T follicular helper cell (primary cell): ENCODE measurements at regions not wholly inside any gene's neighbourhood (a gene's known extent, or its start where the extent isn't known, plus 50 kb on each side); places are given as distances from the start of the nearest gene placed in this dataset.
"Not testable (repeated sequence)": the region's sequence is repeated elsewhere in the genome, so short reads cannot be mapped to it uniquely, and the experiment has no call there.

ENCODE experiments used
- DNase-seq: peaks from one replicate; pipeline ENCODE4 v3.0.0-alpha.2; 2020; ENCODE audit warnings: low read depth

DNA sequence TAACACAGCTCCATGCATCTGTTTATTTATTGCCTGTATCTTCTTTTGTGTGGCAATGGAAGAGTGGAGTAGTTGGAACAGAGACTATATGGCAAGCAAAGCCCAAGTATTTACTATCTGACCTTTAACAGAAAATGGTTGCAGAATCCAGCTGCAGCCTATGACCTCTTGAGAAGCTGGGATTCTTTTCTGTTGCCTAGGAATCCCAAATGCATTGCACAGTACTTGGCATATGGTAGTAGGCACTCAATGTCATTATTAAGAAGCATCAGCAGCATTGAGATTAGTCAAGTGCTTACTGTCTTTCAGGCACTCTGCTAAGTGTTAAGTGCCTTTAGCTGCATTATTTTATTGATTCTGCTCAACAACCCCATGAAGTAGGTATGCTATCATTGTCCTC lies 331.6 kb downstream of the CCDC85A start:
- DNase-seq: no peak

DNA sequence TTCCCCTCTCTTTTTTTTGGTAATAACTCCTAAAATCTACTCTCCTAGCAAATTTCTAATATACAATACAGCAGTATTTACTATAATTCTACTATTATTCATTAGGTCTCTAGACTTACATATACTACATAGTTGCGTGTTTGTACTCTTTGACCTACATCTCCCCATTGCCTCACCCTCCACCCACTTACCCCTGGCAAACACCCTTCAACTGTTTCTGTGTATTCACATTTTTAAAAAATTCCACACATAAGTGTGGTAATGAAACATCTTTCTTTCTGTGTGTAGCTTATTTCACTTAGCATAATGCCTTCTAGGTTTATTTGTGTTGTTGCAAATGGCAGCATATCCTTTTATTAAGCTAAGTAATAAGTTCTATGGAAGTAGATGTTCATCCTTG lies 336.0 kb downstream of the CCDC85A start:
- DNase-seq: no peak

GRCh38 chr2:56522605-56523089 lies 338.9 kb downstream of the CCDC85A start:
- DNase-seq: no peak

DNA sequence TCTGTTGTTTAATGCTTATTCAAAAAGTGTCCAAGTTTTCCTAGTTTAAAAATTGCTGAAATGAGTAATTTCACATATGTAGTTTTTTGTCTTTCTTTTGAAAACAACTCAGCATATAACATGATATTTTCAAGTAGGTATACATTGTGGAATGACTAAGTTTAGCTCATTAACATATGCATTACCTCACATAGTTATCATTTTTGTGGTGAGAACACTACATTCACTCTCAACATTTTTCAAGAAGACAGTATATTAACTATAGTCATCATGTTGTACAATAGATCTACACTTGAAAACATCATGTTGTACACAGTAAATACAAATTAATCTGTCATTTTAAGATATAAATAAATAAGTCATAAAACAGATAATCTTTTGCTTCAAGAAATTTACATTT lies 340.0 kb downstream of the CCDC85A start:
- DNase-seq: no peak

DNA sequence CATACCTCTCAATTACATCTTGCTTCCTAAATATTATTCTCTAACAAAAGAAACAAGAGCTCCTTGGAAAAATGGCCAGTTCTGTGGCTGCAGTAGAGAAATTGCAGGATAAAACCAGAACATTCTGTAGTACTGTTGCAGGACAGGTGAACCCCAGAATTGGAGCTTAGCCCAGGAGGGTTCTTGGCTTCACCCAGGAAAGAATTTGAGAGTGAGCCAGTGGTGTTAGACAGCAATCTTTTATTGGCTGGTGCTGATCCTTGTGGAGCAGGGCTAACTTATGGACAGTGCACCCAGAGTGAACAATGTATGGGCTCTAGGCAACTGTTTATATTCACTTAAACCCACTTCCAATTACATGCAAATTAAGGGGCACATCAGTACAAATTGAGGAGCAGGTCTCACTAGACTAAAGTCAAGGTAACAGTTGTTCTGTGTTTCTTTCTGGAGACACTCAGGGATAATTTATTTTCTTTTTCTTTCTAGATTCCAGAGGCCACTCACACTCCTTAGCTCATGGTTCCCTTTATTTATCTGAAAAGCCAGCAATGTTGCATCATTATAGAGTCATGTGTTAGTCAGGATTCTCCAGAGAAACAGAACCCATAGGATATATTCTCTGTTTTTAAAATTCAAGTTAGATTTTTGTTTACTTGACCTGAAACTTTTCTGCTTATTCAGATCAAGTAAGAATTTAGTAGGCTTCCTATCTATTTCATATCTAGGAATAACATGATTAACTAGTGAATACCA lies 348.1 kb downstream of the CCDC85A start:
- no peak for DNase-seq

DNA sequence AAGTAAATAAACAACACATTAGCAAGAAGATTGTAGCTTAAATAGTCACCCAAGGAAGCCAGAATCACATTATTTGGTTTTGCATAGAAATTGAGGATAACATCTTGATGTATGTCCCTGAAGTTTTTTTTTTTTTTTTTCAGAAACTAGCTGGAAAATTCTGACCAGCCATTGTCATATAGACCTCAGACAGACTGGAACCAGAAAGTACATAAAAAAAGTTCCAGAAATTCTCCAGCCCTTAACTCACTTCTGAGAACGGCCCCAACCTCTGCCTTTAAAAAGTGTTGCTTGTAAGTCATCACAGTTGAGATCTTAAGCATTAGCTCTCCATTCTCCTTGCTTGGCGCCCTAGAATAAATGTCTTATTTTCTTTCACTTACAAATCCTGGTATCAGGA lies 350.5 kb downstream of the CCDC85A start:
- DNase-seq: no peak

GRCh38 chr2:56537756-56538155 lies 354.0 kb downstream of the CCDC85A start:
- no peak for DNase-seq

- DNase-seq: no peak
Measured at GRCh38 chr2:56539618-56540017, 355.8 kb downstream of the CCDC85A start.

DNA sequence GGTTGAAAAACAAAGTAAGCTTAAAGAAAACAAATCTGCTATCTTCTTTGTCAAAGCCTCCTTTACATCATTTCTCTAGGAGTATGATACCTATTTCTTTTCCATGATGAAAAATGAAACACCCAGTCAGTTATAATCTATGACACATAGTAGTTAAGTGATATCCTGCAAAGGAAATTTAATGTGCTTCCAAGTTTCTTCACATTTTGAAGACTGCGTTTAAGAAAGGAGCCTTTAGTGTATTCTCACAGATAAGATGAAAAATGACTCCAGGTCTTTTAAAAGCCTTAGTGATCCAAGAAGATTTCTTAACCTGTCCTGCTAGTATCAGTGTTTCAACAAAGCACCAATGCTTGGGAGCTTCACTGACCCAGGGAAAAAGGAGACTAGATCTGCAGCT lies 356.7 kb downstream of the CCDC85A start:
- DNase-seq: no peak

DNA sequence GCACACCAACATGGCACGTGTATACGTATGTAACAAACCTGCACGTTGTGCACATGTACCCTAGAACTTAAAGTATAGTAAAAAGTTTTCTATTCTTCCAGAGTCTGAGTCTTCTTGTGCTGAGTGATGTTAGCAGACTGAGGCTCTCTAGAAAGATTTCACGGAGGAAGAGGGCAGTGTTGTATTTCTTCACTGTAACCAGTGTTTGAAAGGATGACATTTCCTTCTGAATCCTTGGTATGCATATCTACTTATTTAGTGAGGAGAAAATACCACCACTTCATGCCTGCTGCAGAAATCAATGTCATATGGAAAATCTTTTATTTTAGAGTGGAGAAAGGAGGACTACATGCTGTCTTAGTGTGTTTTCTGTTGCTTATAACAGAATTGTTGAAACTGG lies 357.1 kb downstream of the CCDC85A start:
- DNase-seq: no peak

DNA sequence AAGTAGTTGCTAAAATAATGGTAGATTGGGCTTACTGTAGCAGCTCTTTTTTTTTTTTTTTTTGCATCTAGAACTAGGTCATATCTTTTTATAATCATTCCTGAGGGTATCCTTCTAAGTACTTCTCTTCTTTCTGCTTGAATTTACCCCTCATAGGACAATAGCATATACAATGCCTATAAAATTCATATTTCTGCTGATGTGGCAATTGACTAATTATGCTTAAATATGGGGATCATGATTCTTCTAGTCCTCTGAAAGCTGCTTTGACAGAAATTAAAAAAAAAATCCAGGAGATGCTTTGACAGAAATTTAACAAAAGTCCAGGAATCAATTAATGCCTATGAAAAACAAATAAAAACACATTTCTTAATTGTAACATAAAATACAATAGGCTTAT lies 358.4 kb downstream of the CCDC85A start:
- DNase-seq: no peak

DNA sequence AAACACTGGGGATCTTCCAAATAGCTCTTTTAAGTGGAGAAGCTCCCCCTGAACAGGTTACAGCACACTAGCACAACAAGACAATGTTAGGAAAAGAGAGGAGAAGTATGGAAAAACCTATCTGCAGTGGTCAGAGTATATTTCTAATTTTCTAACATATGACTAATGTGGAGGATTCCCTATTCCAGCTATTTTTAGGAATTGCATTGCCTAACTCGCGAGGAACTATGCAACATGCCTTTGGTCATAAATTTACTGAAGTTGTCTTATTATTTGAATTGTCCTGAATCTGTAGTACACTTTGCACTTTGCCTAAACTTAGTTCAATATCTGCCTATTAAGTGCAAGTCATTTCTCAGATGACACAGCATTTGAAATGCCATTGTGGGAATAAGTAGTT lies 381.4 kb downstream of the CCDC85A start:
- no peak for DNase-seq

- DNase-seq: no peak
Measured at GRCh38 chr2:56571074-56571473, 387.3 kb downstream of the CCDC85A start.

DNA sequence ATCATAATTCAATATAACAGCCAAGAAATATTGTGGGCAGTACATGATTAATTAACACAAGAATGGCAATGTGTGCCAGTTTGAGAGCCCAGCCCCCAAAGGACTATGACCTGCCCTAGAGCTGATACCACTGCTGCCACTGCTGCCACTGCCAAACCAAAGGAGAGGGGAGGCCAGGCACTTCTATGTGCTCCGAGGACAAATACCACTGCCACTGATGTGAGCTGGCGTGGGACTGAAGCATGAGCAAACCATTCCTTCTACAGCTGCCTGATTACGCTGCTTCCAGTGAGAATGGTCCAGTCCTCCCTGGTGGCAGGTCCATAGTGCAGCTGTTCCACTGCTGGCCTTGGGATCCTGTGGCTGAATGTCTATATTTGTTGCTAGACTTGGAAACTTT lies 392.2 kb downstream of the CCDC85A start:
- no peak for DNase-seq

DNA sequence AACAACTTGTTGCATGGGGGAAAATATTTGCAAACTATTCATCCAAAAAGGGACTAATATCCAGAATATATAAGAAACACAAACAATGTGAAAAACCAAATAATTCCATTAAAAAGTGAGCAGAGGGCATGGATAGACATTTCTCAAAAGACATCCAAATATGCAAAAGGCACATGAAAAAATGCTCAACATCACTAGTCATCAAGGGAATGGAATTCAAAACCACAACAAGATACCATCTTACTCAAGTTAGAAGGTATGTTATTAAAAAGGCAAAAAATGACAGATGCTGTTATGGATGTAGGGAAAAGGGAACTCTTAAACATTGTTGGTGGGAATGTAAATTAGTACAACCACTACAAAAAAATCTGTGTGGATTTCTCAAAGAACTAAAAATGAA lies 396.5 kb downstream of the CCDC85A start:
- DNase-seq: no peak

- DNase-seq: no peak
Measured at GRCh38 chr2:56582570-56582969, 398.8 kb downstream of the CCDC85A start.

DNA sequence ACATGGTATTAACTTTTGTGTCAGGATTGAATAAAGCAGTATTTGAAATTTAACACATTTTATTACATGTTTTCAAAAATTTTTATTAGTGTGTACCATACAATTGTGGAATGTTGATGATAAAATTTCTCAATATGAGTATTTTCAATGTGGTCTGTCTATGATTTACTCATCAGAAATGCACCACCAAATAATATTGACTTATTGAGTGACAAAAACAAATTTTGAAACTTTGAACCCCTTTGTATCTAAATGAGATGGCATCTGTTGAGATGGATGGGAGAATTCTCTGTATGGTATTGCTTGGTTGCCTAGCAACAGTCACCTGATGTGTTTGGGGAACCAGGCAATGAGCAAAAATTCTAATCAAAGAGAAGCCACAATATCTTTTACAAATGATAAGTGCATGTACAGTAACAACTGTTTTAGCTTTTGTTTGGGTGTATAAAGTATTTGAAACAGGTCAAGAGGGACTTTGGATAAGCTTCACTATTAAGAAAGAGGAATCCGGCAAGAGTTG lies 400.1 kb downstream of the CCDC85A start:
- DNase-seq: no peak

- no peak for DNase-seq
Measured at GRCh38 chr2:56587456-56587855, 403.7 kb downstream of the CCDC85A start.

DNA sequence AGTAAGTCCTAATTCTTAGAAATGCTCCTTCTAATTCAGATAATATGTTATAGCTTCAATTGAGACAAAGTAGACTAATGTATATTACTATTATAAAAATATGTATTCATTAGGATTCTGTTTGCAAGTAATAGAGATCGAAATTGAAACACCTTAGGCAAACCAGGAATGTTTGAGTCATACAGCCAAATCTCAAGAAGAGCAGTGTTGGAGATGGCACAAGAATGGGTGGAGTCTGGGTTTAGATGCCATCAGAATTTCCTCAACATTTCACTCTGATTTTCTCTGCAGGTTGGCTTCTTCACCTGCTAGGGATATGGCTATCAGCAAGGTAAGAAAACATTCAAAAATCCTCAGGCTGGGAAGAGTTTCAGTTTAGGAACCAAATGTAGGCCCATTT lies 405.4 kb downstream of the CCDC85A start:
- no peak for DNase-seq

GRCh38 chr2:56589835-56590234 lies 406.0 kb downstream of the CCDC85A start:
- no peak for DNase-seq

DNA sequence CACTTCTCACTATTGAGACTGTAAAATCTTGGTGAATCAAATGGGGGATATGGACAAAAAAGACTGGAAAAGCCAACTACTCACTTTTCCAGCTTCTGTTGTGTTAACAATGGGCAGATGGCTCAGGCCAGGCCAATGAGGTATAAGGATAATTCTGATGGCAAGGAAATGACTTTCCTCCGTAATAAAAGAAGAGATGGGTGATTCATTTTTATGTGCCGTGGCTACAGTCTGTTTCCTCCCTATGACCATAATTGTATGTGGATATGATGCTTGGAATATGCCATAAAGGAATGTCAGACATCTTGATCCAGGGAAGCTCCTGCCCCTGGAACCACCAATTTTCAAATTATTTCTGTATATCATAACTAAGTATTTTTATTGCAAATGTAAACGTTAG lies 406.8 kb downstream of the CCDC85A start:
- no peak for DNase-seq

GRCh38 chr2:56606086-56606485 lies 422.3 kb downstream of the CCDC85A start:
- not testable (repeated sequence) for DNase-seq

DNA sequence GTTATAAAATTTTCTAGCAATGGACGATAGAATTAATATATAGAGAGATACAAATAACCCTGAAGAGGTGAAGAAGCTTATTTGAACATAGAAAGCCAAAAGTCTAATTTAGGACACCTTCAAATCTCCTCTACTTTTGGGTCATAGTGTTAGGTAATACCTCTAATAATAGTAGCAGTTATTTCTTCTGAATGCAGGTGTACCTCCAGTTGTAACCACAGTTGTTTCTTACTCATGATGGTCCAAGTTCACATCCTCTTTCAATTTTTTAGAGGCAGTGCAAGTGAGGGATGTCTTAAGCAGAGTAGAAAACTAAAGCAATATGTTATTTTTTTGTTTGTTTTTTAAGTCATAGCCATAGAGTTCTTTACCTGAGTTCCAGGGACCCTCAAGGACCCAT lies 429.5 kb downstream of the CCDC85A start:
- no peak for DNase-seq

- no peak for DNase-seq
Measured at GRCh38 chr2:56613920-56614319, 430.1 kb downstream of the CCDC85A start.
